WI38 (cell line): ENCODE measurements at regions not wholly inside any gene's neighbourhood (a gene's known extent, or its start where the extent isn't known, plus 50 kb on each side); places are given as distances from the start of the nearest gene placed in this dataset.

ENCODE experiments used
- H3K4me3 ChIP-seq: 2 replicates; pipeline ENCODE4 v1.5.1; 2011; ENCODE audit warnings: low read depth, mild to moderate bottlenecking, control low read depth, low read length
- CTCF ChIP-seq: IDR thresholded peaks from 2 replicates; pipeline ENCODE4 v1.5.1; 2012; ENCODE audit warnings: low read depth, mild to moderate bottlenecking, control low read depth, low read length

GRCh38 chr18:71352618-71353017 is 1063.8 kb downstream of the SOCS6 start:
- H3K4me3 ChIP-seq, result no peak overlapping the region
- no peak for TF ChIP-seq CTCF

GRCh38 chr18:71336576-71337210 is 1047.8 kb downstream of the SOCS6 start:
- no peak for TF ChIP-seq CTCF

GRCh38 chr18:71329563-71329962 is 1040.7 kb downstream of the SOCS6 start:
- no peak overlapping the region for H3K4me3 ChIP-seq
- TF ChIP-seq CTCF, result no peak

More at GRCh38 chr18:71336576-71337210, 1047.8 kb downstream of the SOCS6 start:
- no peak overlapping the region for H3K4me3 ChIP-seq

GRCh38 chr18:71329114-71329513 is 1040.3 kb downstream of the SOCS6 start:
- no peak for TF ChIP-seq CTCF
- H3K4me3 ChIP-seq, result no peak overlapping the region

- H3K4me3 ChIP-seq, result no peak overlapping the region
- no peak for TF ChIP-seq CTCF
These were observed 1039.0 kb downstream of the SOCS6 start for GRCh38 chr18:71327850-71328249.

- TF ChIP-seq CTCF, result no peak
- H3K4me3 ChIP-seq, result no peak overlapping the region
These were observed 1038.6 kb downstream of the SOCS6 start for GRCh38 chr18:71327441-71327840.

- H3K4me3 ChIP-seq, result no peak overlapping the region
- TF ChIP-seq CTCF, result no peak
These were observed 1038.0 kb downstream of the SOCS6 start for GRCh38 chr18:71326826-71327225.
